ENCODE measurements at regions not wholly inside any gene's neighbourhood (a gene's known extent, or its start where the extent isn't known, plus 50 kb on each side); places are given as distances from the start of the nearest gene placed in this dataset.

DNA sequence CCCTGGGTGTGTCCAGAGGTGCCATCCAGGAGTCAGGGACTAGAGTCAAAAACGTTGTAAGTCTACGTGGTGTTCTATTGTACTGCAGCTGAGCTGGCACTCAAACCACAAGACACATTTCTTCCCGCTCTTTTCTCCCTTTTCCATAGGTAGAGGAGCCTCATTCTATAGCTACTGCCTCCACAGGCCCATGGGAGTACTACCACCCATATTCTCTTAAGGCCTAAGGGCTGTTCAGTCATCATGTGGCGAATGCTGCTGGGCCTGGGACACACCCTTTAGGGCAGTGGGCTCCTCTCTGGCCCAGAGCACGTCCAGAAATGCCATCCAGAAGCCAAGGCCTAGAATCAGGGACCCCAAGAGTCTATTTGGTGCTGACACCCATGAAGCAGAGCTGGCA is 1271.7 kb downstream of the CNTNAP5 start:
- DNase-seq (no peak), ATAC-seq (no peak)
- no peaks in the 10 kb centered on the region for H3K4me1 ChIP-seq
- no peaks in the 10 kb centered on the region for H3K27me3 ChIP-seq
- no peaks in the 10 kb centered on the region for H3K36me3 ChIP-seq
- TF ChIP-seq, protein P1, sequence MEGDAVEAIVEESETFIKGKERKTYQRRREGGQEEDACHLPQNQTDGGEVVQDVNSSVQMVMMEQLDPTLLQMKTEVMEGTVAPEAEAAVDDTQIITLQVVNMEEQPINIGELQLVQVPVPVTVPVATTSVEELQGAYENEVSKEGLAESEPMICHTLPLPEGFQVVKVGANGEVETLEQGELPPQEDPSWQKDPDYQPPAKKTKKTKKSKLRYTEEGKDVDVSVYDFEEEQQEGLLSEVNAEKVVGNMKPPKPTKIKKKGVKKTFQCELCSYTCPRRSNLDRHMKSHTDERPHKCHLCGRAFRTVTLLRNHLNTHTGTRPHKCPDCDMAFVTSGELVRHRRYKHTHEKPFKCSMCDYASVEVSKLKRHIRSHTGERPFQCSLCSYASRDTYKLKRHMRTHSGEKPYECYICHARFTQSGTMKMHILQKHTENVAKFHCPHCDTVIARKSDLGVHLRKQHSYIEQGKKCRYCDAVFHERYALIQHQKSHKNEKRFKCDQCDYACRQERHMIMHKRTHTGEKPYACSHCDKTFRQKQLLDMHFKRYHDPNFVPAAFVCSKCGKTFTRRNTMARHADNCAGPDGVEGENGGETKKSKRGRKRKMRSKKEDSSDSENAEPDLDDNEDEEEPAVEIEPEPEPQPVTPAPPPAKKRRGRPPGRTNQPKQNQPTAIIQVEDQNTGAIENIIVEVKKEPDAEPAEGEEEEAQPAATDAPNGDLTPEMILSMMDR (IDR thresholded peaks at IDR 0.05) = no peak
- H3K27ac ChIP-seq = no peak overlapping the region
- intact Hi-C loops (cut with DNase I) = no loop called here
- no peaks in the 10 kb centered on the region for H3K9me3 ChIP-seq
- H3K4me3 ChIP-seq = no peak overlapping the region

DNA sequence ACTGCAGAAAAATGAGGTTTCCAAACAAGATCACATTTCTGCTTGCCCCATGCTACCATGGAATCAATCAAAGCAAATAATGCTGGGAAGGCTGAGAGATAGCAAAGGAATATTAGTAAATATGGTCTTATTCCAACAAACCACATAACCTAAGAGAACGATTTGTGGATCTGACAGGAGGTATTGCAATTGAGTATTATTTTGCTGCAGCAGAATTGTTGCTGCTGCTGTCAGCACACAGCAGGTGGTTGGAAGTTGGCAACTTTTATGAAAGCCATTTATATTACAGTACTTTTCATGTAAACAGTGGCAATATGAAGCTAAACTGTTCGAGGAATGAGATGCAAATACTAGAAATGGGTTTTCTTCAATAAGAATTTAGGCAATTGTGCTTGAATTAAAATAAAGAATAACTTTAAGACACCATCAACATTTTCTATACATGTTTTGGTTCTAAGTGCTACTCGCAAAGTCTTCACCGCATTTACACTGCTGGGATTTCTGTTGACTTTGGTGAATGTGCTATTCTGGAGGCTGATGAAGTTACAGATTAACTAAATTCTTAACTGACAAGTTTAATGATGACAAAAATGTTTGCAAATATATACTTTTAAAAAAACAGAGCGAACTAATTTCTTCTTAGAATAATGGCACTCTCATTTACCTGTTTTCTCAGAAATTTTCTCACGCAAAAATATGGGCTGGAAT is 1285.7 kb downstream of the CNTNAP5 start:
- Histone ChIP-seq H3K36me3 (no peaks in the 10 kb centered on the region), H3K4me1 (no peaks in the 10 kb centered on the region), H3K4me3 (no peak overlapping the region), H3K27ac (no peak overlapping the region), H3K27me3 (no peaks in the 10 kb centered on the region), H3K9me3 (no peaks in the 10 kb centered on the region)
- DNase-seq = no peak
- ATAC-seq = no peak
- TF ChIP-seq, protein P1 (IDR thresholded peaks at IDR 0.05) = no peak
- intact Hi-C loops (cut with DNase I) = no loop called here

DNA sequence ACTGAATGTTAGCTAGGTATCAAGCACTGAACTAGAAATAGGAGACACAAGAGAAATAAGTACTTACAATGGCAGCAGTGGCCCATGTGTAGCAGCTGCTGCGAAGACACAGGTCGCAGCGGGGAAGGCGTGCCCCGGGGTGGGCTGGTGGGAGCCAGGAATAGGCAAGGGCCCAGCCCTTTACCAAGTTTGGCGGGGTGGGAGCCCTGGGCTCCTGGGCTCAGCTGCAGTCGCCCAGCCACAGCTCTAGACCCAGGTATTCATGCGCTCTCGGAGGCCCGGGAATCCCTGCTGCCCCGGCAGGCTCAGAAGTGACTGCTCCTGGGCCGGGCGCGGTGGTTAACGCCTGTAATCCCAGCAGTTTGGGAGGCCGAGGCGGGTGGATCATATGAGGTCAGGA is 1287.3 kb downstream of the CNTNAP5 start:
- no peak overlapping the region for H3K27ac ChIP-seq

DNA sequence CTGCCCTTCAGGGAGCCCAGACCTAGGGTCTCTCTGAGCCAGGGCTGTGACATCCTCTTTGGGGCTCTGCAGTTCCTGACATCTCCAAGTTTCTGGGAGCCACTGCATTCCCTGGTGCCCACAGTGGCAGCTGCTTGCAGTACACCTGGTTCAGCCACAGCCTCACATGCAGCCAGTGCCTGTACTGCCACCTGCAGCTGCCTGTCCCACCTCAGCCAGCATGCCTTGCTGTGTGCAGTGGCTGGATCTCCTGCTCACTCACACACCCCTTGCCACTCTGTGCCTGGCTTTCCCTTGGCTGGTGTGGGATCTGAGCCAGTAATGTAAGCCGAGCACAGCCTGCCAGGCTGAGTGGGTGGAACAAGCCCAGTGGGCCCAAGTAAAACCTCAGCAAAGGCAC is 1288.7 kb downstream of the CNTNAP5 start:
- Histone ChIP-seq H3K4me1 (no peaks in the 10 kb centered on the region), H3K9me3 (no peaks in the 10 kb centered on the region), H3K4me3 (no peak overlapping the region), H3K27me3 (no peaks in the 10 kb centered on the region), H3K27ac (no peak overlapping the region), H3K36me3 (no peaks in the 10 kb centered on the region)
- ATAC-seq (peak; percentile 49), DNase-seq (no peak)
- intact Hi-C loops (cut with DNase I) = no loop called here
- TF ChIP-seq, protein P1 (IDR thresholded peaks at IDR 0.05) = no peak

More for the DNA sequence above, 1287.3 kb downstream of the CNTNAP5 start:
- TF ChIP-seq, protein P1 (IDR thresholded peaks at IDR 0.05) = no peak
- no peaks in the 10 kb centered on the region for H3K9me3 ChIP-seq
- no peaks in the 10 kb centered on the region for H3K4me1 ChIP-seq
- DNase-seq (peak; percentile 50), ATAC-seq (peak; percentile 38)
- intact Hi-C loops (cut with DNase I) = no loop called here
- H3K36me3 ChIP-seq = no peaks in the 10 kb centered on the region
- H3K27me3 ChIP-seq = no peaks in the 10 kb centered on the region
- H3K4me3 ChIP-seq = no peak overlapping the region

DNA sequence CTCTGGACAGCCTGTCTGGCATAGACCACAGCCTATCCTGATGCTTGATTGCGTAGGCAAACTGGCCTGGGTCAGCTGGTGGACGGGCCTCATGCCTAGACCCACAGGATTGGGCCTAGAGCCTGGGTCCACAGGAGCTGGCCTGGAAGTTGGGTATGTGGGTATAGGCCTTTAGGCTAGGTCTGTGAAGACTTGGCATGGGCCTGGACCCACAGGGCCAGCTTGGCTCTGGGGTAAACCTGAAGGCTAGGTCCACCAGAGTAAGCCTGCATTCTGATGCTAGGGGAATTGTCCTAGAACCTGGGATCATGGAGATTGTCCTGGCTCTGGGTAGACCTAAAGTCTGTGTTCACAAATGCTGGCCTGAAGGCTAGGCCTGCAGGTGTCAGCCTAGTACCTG is 1293.7 kb downstream of the CNTNAP5 start:
- H3K9me3 ChIP-seq = no peaks in the 10 kb centered on the region
- H3K4me3 ChIP-seq = no peak overlapping the region
- no peaks in the 10 kb centered on the region for H3K4me1 ChIP-seq
- intact Hi-C loops (cut with DNase I) = no loop called here
- TF ChIP-seq, protein P1 (IDR thresholded peaks at IDR 0.05) = no peak
- no peaks in the 10 kb centered on the region for H3K36me3 ChIP-seq
- DNase-seq (no peak), ATAC-seq (peak; percentile 39)
- no peaks in the 10 kb centered on the region for H3K27me3 ChIP-seq
- no peak overlapping the region for H3K27ac ChIP-seq

DNA sequence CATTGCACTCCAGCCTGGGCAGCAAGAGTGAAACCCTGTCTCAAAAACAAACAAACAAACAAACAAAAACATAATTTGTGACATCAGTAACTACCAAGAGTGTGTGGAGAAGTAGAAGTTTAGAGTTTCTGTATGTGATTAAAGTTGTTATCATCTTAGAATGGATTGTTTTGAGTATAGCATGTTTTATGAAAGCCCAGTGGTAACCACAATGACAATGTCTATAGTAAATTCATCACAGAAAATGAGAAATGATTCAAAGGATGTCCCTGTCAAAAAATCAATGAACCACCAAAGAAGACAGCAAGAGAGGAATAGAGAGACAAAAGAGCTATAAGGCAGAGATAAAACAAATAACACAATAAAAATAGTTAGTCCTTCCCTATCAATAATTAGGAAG is 1299.2 kb downstream of the CNTNAP5 start:
- no peaks in the 10 kb centered on the region for H3K27me3 ChIP-seq
- intact Hi-C loops (cut with DNase I) = no loop called here
- TF ChIP-seq, protein P1 (IDR thresholded peaks at IDR 0.05) = no peak
- H3K9me3 ChIP-seq = no peaks in the 10 kb centered on the region
- DNase-seq = no peak
- H3K36me3 ChIP-seq = no peaks in the 10 kb centered on the region
- no peak overlapping the region for H3K27ac ChIP-seq
- H3K4me3 ChIP-seq = no peak overlapping the region
- no peaks in the 10 kb centered on the region for H3K4me1 ChIP-seq
- ATAC-seq = no peak

Data from upper lobe of right lung (tissue), 1 donor.